HG03565 (cell line): ENCODE measurements at regions not wholly inside any gene's neighbourhood (a gene's known extent, or its start where the extent isn't known, plus 50 kb on each side); places are given as distances from the start of the nearest gene placed in this dataset.
"Not testable (repeated sequence)": the region's sequence is repeated elsewhere in the genome, so short reads cannot be mapped to it uniquely, and the experiment has no call there.

Experiments used
- ATAC-seq: cut with Tn5 transposase; IDR thresholded peaks from one replicate; pipeline ENCODE4 v1.9.1; 2021; ENCODE audit warnings: mild to moderate bottlenecking, moderate library complexity; ENCODE audit not compliant: unreplicated experiment

DNA sequence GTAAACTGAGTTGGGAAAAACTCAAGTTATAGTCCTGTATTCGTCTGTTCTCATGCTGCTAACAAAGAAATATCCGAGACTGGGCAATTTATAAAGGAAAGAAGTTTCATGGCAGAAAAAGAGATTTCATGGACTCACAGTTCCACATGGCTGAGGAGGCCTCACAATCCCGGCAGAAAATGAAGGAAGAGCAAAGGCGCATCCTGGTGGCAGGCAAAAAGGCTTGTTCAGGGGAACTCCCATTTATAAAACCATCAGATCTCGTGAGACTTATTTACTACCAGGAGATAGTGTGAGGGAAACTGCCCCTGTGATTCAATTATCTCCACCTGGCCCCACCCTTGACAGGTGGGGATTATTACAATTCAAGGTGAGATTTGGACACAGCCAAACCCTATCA, 292.6 kb upstream of the SYT1 start:
- ATAC-seq, result no peak

DNA sequence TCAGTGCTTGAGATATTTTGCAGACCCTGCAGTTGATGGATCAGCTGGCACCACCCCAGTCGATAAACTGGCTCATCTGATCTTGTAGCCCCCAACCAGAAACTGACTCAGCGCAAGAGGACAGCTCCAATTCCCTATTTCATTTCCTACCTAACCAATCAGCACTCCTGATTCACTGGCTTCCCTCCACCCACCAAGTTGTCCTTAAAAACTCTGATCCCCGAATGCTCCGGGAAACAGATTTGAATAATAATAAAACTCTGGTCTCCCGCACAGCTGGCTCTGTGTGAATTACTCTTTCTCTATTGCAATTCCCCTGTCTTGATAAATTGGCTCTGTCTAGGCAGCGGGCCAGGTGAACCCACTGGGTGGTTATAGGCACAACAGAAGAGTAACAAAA, 289.4 kb upstream of the SYT1 start:
- not testable (repeated sequence) for ATAC-seq

DNA sequence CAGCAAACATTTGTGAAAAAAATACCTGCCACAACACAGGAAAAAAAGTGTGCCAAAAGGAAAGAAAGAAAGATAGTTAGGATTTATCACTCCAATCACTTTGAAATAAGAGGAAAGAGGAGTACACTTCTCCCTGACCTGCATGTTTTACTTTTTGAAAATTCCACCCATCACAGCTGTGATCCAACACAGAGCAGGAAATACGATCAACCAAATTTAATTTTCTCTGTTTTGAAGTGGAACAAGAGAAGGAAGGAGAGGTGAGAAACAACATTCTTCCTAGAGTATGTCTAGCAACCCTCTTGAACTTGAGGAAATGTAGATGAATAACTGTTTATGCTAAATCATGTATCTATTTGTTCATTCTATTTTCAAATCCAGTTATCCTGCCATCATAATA, 284.7 kb upstream of the SYT1 start:
- ATAC-seq, result no peak

DNA sequence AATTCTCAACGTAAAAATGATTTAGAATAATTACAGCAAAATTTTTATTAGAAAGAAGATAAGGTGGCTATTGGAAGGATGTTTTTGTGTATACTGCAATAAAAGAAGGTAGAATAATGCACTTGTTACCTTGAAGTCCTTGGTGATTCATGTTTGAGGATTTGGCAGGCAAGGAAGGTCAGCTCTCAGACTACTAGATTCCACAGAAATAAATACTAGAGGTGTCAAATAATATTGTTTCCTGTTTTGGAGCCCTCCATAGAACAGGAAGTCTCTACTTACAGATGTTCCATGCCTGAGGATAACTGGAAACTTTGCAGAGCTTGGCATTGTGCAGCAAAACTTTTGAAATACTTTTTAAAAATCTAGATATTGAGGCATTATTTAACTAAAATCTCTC, 284.3 kb upstream of the SYT1 start:
- ATAC-seq, result no peak

DNA sequence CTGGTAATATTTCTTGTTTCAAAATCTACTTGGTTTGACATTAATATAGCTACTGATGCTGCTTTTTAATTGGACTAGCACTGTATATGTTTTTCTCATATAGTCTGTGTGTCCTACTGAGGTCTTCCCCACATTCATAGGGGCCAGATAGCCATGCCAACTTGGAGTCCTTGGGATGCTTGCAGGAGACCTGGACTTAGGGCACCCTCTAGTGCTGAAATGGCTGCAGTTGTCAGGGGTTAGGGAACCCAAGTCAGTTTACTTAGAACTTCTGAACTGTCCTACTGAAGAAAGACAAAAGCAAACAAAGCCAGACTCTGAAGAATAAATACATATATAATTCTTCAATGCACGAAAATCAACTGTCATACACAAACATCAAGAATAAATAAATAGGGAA, 279.9 kb upstream of the SYT1 start:
- no peak for ATAC-seq

DNA sequence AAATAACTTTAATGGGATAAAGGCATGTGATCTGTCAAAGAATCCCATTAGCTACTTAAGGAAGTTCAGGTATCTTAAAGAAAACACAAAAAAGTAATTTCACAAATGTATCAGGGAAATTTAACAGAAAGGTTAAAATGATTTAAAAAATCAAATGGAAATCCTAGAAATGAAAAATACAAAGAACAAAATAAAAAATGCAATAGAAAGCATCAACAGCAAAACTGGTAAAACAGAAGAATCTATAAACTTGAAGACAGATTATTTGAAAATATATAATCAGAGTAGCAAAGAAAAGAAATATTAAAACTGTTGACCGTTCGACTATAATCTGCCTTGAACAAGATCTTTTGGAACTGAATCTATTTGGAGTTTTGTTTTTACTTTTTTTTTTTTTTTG, 279.4 kb upstream of the SYT1 start:
- ATAC-seq, result no peak

DNA sequence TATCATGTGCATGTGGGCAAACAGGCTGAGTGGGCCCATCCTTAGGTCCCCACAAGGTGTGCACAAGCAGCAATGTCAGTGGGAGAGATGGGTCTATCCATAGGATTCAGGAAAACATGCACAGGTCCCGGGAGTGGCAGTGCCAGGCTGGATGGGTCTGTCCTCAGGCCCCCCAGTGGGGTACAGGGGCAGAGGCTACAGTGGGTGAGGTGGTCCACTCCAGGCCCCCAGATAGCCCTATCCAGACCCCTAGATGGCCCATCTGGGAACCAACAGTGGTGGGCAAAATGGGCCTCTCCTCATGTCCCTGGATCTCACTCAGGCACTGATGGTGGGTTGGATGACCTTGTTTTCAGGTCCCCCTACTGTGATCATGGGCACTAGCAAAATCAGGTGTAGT, 277.8 kb upstream of the SYT1 start:
- no peak for ATAC-seq

DNA sequence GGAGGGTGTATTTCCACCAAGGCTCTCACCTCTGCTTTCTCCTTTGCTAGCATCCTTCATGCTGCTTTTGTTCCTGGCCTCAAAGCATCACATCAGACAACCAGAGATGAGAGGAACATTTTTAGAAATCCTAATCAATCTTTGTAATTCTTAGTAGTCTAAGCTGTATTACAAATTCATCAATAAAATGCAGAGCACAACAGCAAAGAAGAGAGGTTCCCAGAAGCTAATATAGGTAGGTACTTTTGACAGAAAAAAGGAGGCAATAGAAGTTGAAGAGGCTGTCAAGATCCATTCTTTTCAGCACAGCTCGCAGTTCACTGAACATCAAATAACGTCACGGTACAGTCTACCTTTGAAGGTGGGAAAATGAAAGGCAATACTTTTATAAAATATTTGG, 265.2 kb upstream of the SYT1 start:
- no peak for ATAC-seq

DNA sequence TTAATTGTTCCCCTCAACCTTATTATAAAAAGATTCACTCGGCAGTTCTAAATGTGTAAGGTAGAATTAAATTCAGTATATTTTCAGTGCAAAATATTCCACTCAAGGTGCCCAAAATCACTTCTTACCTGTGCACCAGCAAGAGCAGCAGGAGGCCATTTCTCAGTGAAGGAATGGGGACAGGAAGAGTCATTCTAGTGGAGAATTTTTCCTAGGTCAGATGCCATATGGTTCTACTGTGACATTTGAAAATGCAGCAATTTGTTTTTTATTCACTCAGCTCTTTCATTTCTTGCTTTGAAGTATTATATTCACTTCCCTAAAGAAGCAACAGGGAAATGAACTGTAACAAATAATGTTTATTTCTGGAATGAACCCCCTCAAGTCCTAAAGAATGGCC, 264.0 kb upstream of the SYT1 start:
- ATAC-seq, result no peak

DNA sequence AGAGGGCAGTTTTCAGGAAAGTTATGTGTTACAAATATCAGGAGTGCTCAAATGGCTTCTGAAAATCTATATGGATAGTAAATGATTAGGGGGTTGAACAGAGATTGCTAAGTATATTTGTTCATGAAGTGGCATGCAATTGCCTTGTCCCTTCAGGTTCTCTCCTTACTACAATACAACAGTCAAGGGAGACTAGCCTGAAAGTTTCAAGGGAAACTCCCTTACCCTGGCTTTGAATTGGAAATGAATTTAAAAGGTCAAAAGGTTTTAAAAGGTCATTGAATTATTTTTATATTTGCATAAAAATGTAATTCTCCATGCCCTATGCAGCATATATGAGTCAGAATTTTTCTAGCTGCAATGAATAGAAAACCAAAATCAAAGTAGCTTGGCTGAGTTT, 253.1 kb upstream of the SYT1 start:
- ATAC-seq, result no peak

DNA sequence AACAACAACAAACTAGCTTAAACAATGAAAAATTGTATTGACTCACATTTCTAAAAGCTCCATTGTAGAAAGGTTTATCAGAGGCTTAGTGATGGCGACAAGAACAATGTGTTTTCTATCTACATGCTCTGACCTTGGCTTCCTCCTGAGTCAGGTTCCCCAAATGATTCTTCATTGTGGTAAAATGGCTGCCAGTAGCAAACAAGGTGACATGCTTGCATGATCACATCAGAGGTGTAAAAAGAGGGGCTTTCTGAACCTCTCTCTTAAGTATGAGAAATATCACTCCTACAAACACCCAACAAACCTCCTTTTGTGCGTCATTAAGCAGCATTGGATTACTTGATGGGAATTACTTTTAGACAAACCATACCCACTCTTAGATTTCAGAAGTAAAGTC, 252.4 kb upstream of the SYT1 start:
- ATAC-seq, result no peak

DNA sequence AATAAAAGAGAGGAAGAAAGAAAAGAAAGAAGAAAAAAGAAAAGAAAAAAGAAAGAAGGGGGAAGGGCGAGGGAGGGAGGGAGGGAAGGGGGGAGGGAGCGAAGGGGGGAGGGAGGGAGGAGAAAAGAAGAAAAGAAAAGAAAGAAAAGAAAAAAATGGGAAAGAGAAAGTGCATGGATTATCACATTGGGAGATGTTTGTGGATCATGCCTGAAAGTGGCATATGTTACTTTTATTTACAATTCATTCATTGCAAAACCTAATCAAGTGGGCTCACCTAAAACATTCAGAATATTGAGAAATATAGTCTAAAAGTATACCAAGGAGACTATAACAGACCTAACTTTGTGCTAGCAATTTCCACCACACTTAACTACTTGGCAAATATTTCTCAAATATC, 246.9 kb upstream of the SYT1 start:
- no peak for ATAC-seq

DNA sequence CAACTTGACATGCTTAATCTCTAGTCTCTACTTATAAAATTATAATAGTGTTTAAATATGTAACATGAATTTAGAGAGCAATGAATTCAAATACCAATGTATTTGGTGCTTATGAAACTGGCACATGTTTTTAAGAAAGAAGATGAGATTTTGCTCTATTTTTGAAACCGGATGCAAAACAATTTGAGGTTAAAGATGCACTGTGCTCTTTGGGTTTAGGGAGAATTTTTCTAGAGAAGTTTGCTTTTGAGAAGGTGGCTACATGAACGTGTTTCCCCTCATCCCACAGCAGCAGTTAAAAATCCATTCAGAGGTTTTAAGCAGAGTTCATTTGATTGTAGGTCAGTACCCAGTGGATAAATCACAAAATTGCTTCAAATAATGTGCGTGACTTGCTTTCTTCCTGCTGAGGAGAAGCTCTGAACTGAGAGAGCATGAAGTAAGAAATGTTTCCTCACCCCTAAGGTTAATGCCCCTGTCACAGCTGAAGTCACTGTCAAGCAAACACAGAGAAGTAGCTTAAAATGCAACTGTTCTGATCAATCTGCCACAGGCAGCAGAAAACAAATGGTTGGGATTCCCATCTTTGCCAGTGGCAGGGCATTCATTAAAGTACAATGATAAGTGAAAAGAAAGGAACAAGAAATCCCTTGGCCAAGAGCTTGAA, 241.9 kb upstream of the SYT1 start:
- no peak for ATAC-seq

DNA sequence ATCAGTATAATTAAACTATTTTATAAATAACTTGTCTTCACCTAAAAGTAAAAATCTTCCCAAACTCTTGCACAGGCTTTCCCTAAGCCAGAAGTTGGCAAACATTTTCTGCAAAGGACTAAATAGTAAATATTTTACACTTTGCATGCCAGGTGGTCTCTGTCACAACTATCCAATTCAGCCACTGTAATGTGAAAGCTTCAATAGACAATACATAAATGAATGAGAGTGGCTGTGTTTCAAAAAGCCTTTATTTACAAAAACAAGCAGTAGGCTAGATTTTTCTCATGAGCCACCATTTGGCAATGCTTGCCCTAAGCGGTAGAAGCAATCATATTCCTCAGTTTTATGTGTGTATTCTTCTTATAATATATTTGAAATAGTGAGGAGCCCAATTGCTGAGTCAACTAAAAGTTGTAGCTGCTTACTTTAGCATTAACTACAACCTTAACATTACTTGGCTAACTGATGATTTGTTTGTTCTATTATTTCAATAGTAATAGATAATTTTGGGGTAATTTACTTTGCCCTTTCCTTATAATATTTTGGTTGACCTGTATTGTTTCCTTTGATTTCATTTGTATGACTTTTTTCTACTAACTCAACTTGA, 236.0 kb upstream of the SYT1 start:
- ATAC-seq, result no peak

DNA sequence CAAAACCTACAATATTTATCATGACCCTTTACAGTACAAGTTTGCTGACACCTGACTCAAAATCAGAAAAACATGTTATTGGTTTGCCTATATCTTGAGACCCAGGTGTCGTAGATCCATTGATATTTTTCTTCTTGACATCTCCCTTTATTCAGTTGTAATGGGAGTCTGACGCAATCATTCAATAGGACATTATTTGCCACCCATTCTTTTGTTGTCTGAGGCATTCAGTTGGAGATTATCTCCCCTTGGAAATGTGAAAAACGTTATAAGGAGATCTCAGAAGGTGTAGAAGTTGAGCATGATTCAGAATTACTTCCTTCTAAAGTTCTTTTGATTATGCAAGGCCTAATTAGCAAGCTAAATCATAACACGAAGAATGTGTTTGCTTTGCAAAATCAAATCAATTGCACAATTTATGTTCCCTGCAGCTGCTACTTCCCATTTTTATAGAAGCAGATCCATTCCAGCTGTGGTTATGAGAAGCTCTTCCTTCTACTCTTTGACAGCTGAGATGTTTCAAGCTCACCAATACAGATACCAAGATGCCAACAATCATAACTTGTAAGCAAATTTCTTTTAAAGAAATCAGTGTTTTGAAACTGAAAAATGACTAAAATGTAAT, 228.2 kb upstream of the SYT1 start:
- ATAC-seq, result no peak

DNA sequence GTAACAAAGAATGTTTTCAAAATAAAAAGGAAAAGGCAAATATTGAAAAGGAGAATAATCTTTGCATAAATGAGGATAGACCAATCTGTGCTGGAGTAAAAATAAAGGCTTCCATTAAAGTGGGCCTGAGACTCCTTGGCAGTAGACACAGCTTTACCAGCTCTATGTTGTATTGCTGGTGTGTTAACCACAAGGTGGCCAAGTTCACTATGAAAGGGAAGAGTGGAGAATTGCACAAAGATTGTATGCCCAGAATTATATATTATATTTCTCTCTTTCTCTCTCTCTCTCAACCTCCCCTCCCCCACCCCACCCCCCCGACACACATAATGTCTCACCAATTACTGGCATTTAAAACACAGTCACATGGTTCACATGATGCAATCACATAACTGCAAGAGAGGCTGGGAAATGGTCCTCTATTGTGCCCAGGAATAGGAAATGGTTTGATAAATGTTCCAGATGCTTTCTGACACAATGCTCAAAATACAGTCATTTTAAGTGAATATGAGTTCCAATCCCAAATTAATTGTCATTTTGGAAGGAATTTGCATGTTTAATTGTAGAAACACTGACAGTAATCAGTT, 222.6 kb upstream of the SYT1 start:
- ATAC-seq, result no peak

DNA sequence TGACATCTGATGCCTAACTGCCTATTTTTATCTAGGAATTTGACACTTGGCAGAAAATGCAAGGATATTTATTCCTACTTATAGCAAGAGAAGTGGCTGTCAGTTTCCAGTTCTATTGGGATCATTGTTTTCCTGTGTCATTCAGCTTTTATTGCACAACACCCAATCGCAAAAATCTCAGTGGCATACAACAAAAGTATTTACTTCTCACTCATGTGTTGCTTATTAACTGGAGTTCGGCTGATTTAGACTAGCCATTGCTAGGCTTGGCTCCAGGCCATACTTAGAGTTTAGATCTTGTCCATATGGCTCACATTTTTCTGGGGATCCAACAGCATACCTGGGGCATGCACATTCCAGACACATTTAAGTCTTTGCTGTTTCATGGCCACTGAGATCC, 218.6 kb upstream of the SYT1 start:
- ATAC-seq, result no peak

DNA sequence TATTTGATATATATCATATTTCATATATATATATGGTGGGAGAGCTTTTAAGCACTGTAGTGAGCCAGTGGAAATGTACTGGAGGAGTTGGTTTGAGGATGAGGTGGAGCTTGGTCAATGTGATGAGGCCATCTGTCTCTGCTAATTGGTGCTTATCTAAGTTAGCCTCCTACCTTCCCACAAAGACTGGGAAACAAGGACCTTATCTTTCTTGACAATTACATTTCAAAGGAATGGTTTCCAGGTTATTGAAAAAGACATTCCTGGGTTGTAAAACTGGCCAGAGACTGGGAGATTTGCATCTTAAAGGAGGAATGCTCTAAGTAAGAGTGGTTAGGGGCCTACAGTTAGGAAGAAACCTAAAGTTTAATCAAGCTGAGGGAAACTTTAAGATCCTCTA, 212.8 kb upstream of the SYT1 start:
- no peak for ATAC-seq

DNA sequence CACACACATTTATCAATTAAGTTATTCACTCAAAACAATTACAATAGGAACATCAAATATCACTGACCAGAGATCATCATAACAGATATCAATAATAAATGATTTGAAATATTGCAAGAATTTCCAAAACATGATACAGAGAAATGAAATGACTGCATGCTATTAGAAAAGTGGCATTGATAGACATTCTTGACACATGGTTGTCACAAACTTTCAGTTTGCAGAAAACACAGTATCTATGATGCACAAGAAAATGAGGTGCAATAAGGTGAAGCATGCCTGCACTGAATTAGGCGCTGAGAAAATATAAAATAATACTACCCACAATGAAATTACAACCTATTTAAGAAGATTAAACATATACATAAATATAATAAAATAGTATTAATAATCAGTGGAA, 198.0 kb upstream of the SYT1 start:
- no peak for ATAC-seq

DNA sequence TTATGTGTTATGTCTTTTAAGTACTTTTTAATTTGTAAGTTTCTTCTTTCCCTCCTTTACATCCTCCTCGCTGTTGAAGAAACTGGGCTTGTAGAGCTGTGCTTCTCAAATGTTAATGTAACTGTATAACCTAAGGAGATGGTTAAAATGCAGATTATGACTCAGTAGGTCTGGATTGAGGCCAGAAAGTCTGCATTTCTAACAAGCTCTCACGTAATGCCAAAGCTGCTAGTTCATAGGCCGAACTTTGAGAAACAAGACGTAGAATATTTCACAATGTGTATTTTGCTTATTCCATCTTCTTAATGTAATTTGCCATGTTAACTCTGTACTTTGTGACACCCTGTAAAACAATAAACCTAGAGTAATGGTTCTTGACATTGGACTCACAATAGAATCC, 193.3 kb upstream of the SYT1 start:
- no peak for ATAC-seq

DNA sequence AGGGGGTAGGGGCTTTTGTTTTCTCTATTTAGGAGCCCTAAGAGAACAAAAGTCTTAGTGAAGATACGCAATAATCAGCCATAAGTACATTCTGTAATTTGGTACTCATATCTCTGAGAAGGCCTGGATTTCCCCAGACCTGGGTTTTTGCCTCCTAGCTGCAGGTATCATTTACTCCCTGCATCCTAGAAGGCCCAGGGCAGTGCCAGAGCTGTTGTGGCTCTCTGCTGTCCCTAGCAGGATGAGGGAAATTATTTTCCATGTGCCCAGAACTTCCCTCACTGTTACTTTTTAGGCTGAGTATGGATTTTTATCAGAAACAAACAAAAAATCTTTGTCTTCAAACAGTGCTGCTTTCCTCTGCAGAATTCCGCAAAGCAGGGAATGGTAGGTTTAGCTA, 192.5 kb upstream of the SYT1 start:
- no peak for ATAC-seq

DNA sequence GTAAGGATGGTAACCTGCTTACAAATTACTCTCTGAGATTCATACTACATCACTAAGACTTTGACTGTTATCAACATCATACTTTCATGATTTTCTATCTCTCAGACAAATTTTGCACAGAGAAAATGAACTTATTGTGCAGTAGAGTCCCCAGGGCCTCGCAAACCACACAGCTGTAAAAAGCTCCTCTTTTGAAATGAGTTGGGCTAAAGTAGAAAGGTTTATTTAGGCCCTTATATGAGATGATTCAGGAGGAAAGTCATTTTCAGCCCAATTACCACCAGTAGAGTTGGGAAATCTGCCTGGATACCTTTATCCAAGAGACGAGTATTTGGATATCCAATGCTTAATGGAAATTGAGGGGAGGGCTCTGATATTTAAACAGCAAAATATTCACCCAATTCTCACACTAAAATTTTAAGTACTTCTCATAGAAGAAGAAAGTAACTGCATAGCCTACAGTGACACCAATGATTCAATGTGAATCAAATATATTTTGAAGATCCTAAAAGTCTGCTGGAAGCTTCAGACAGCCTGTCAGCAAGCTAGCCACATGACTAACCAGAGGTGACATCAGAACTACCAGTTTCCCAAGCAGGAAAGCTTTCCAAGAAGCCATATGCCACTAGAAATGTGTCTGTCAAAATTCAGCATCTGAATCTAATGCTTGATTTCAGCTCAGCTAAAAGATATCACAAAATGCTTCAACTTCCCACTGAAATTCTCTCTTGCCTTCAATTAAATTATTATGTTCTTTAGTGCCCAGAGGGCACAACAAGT, 190.1 kb upstream of the SYT1 start:
- ATAC-seq, result no peak
